HG03378 (cell line): ENCODE measurements at regions not wholly inside any gene's neighbourhood (a gene's known extent, or its start where the extent isn't known, plus 50 kb on each side); places are given as distances from the start of the nearest gene placed in this dataset.

Experiments used
- ATAC-seq: cut with Tn5 transposase; IDR thresholded peaks from one replicate; pipeline ENCODE4 v1.9.1; 2021; ENCODE audit warnings: mild to moderate bottlenecking, moderate library complexity; ENCODE audit not compliant: unreplicated experiment

- ATAC-seq: no peak
Measured at GRCh38 chr6:92545861-92546260, 873.5 kb downstream of the EPHA7 start.

GRCh38 chr6:92541448-92542060 lies 877.8 kb downstream of the EPHA7 start:
- ATAC-seq: no peak

- ATAC-seq: no peak
Measured at GRCh38 chr6:92538926-92539325, 880.4 kb downstream of the EPHA7 start.

- ATAC-seq: no peak
Measured at GRCh38 chr6:92538275-92538674, 881.1 kb downstream of the EPHA7 start.

DNA sequence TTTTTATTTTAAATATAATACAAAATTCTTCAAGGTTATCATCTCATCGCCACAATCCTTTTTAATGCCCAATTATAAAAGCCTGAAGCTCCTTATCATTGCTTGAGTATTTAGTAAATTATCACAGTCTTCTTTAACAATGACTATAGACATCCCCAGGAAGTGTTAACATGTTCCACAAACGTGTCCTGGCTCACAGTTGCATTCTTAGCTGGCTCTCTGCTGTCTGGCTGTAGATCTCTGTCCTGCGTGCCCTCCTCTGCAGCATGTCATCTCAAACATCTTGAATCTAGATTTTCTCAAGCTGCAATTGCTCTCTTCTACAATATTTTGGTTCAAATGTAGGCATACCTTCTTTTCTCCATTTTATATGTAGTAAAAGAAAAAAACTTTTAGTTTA lies 885.2 kb downstream of the EPHA7 start:
- ATAC-seq: no peak

- ATAC-seq: no peak
Measured at GRCh38 chr6:92522589-92522988, 896.8 kb downstream of the EPHA7 start.

DNA sequence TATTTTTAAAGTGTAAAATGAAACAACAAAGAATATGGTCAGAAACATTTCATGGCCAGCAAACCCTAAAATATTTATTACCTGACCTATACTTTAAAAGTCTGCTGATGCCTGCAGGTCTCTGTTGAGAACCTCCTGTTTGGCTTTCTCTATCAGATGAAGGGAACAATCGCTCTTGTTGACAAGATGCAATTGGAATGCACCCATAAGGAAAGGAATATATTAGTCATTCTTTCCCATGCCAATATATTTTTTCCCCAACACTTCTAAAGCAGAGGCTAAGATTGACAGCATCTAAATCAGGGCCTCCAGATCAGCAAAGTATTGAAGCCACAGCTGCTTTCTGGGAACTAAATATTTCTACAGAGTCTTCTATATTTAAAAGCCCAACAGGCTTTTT lies 897.8 kb downstream of the EPHA7 start:
- ATAC-seq: no peak

GRCh38 chr6:92510137-92510536 lies 909.2 kb downstream of the EPHA7 start:
- no peak for ATAC-seq

- ATAC-seq: no peak
Measured at GRCh38 chr6:92507552-92507951, 911.8 kb downstream of the EPHA7 start.

DNA sequence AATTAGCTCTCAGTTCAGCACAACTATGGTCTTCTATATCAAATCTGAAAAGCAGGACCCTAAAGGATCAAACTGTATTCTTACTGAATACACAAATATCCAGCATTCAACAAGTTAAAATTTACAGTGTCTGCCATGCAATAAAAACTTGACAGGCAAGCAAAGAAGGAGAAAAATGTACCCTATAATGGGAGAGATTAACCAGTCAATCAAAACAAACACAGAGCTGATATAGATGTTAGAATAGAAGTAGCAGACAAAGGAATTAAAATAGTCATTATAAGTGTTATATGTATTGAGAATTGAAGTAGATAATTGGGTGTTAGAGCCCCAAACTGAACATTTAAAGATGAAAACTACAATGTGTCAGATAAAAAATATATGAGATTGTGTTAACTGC lies 914.9 kb downstream of the EPHA7 start:
- no peak for ATAC-seq

- no peak for ATAC-seq
Measured at GRCh38 chr6:92497281-92497680, 922.1 kb downstream of the EPHA7 start.

- ATAC-seq: no peak
Measured at GRCh38 chr6:92496527-92496926, 922.8 kb downstream of the EPHA7 start.

DNA sequence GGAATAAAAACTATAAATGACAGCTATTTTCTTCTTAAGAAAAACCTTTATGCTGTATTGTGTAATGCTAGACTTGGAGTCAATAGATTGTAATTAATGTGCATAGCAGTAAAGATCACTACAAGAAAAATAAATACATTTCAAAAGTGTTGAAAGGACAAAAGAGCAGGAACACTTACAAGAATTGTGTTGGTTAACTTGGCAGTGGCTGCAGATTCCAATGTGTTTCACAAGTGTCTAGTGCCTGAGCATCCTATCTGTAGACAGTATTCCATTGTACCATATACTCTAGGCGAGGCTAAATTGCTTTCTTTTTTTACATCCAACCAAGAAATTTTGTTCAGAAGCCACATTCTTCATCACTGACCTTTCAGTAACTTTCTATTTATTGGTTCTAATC lies 924.1 kb downstream of the EPHA7 start:
- no peak for ATAC-seq

DNA sequence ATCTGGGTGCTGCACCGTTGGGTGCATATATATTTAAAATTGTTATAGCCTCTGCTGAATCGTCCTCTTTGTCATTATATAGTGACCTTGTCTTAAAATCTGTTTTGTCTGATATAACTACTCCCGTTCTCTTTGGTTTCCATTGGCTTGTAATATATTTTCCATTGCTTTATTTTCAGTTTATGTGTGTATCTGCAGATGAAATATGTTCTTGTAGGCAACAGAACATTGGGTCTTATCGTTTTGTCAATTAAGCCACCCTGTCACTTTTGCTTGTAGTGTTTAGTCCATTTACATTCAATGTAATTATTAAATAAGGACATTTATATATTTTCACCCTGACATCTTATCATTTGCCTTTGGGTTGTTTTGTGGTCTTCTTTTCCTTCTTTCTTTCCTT lies 933.9 kb downstream of the EPHA7 start:
- no peak for ATAC-seq

DNA sequence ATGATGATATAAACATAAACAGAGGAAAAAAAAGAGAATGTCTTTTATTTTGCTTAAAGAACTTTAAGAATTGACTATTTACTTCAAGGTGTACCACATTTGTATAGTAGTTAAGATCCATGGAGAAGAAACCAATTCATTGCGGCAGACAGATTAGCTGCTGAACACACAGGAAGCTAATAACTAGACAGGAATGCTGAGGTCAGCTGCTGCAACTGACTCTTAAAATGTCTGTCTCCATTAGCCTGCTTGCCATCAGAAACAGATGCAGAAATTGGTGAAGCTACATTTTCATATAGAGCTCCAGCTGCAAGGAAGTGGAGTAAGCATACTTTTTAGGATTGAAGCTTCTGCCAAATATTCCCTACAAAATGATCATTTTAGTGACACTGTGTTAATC lies 939.5 kb downstream of the EPHA7 start:
- no peak for ATAC-seq

GRCh38 chr6:92473056-92473455 lies 946.3 kb downstream of the EPHA7 start:
- no peak for ATAC-seq

DNA sequence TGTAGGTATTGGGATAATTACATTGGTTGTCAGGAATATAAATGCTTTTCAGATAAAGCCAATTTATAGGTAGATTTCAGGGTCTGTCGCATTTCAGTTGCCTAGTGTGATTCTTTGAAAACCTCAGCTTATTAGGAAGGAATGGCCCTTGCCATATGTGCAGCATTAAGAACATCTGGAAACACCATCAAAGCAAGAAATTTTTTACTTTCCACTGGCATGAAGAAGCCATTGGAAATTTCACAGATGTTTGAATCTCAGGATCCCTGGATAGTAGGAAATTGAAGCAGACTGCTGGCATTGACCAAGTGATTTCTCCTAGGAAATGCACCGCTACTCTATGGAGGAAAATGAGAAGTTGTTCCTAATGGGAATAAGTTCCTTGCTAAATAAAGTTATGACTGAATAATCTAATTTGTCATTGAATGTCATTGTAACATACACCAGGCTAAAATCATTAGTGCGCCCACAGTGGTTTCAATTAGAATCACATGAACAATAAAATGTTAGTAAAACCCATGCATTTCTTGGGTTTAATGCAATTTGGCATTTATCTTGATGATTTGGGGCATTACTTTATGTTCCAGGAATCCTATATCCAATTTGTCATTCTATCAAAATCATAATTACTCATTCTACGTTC lies 950.1 kb downstream of the EPHA7 start:
- no peak for ATAC-seq

GRCh38 chr6:92468066-92468465 lies 951.3 kb downstream of the EPHA7 start:
- no peak for ATAC-seq

- no peak for ATAC-seq
Measured at GRCh38 chr6:92460133-92460532, 959.2 kb downstream of the EPHA7 start.

DNA sequence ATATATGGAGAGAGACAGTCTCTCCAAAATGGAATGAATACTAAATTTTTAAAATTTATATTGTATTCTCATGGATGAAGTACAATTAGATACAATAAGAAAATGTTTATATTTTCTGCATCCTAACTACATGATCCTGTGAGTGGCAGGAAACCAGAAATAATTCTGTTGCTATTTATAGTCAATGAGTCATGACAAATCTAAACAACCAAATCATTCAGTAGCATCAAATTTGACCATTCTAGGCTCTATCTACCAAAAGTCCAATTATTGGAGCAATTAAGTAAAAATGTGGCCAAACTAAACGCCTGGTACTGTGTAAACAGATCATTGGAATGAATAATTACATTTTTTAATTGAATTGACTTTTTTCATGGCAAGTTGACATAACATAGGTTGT lies 959.8 kb downstream of the EPHA7 start:
- no peak for ATAC-seq

DNA sequence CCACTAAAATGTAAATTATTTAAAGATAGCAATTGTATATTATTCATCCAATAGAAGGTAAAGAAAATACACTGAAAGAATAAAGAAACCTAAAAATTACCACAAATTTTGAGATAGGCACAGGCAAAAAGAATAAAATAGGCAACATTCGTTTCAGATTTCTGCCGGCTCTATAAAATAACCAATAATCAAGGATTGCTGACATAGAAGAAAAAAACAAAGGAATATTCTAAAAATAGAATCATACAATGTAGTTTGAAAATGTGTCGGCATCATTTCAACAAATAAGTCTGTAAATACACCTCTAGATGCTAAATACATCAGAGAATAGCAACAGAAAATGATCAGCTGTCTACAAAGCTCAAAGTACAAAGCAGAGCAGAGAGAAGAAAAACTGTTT lies 973.3 kb downstream of the EPHA7 start:
- ATAC-seq: no peak

- no peak for ATAC-seq
Measured at GRCh38 chr6:92433911-92434310, 985.4 kb downstream of the EPHA7 start.

GRCh38 chr6:92431502-92431901 lies 987.9 kb downstream of the EPHA7 start:
- no peak for ATAC-seq
